Fibroblast of mammary gland (primary cell): ENCODE measurements at regions not wholly inside any gene's neighbourhood (a gene's known extent, or its start where the extent isn't known, plus 50 kb on each side); places are given as distances from the start of the nearest gene placed in this dataset.

Experiments
- DNase-seq: peaks from one replicate; pipeline ENCODE4 v3.0.0-alpha.2; 2010; ENCODE audit warnings: low read depth
- H3K4me3 ChIP-seq: 2 replicates; pipeline ENCODE4 v1.5.1; 2011; ENCODE audit warnings: low read depth, mild to moderate bottlenecking, low read length, moderate library complexity; ENCODE audit not compliant: control insufficient read depth
- CTCF ChIP-seq: conservative IDR thresholded peaks from 2 replicates; pipeline ENCODE4 v1.5.1; 2011; ENCODE audit warnings: low read depth, low read length, inconsistent platforms; ENCODE audit not compliant: control insufficient read depth, insufficient read depth

DNA sequence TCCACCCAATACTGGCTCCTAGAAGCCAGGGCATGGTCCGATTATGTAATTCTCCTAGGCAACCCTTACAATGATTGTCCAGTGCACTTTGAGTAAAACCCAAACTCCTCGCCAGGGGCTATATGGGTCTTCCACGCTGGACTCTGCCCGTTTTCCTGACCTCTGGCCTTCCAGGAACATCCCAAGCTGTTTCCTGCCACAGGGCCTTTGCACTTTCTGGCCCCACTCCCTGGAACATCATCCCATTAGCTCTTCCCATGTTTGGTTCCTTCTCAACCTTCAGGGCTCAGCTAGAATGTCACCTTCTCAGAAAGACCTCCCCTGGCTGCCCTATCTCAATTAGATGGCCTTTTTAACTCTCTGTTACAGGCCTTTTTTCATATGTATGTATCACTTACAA is 85.4 kb downstream of the IRF2BPL start:
- TF ChIP-seq CTCF, result no peak
- H3K4me3 ChIP-seq, result no peak overlapping the region
- no peak for DNase-seq

GRCh38 chr14:76941946-76942805 is 86.3 kb downstream of the IRF2BPL start:
- DNase-seq, result no peak
- TF ChIP-seq CTCF, result no peak
- H3K4me3 ChIP-seq, result no peak overlapping the region

GRCh38 chr14:76941544-76941943 is 87.0 kb downstream of the IRF2BPL start:
- TF ChIP-seq CTCF, result no peak
- H3K4me3 ChIP-seq, result no peak overlapping the region
- DNase-seq, result no peak

DNA sequence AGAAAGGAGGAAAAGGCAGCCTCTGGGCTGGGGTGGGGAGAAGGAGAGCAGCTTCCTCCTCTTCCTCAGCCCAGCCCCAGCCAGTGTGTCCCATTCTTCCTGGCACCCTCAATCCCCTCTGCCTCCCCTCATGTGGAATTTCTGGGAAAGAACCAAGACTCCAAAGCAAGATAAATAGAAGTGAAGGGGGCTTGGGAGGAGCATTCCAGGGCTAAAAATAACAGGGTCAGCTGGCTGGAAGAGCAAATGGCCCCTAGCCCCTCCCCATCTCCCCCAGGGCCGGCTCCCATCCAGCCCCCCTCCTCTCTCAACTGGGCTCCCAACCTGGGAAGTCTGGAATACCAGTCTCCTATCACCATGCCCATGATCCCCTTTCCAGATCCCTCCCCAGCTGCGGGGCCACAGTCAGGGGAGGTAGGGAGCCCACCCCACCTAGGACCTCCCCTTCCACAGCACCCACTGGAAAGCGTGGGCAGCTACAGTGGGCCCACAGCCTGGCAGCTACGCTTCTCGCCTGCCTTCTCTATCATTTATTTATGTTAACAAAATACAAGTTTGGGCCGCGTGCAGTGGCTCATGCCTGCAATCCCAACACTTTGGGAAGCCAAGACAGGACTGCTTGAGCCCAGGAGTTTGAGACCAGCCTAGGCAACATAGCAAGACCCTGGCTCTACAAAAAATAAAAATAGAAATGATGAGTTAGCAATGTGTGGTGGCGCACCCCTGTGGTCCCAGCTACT is 88.3 kb downstream of the IRF2BPL start:
- no peak overlapping the region for H3K4me3 ChIP-seq
- DNase-seq, result no peak
- no peak for TF ChIP-seq CTCF

- no peak overlapping the region for H3K4me3 ChIP-seq
- no peak for DNase-seq
- no peak for TF ChIP-seq CTCF
Observed at GRCh38 chr14:76939015-76939742, 89.3 kb downstream of the IRF2BPL start.

GRCh38 chr14:76938092-76938500 is 90.4 kb downstream of the IRF2BPL start:
- no peak for TF ChIP-seq CTCF
- no peak overlapping the region for H3K4me3 ChIP-seq
- no peak for DNase-seq
